Heart right ventricle (tissue), 16 donors: ENCODE measurements at regions not wholly inside any gene's neighbourhood (a gene's known extent, or its start where the extent isn't known, plus 50 kb on each side); places are given as distances from the start of the nearest gene placed in this dataset.

ENCODE experiments used
- ATAC-seq, 8 donors: fragments of 200-7000 bp; cut with Tn5 transposase; one replicate each; pipeline ENCODE4 v1.9.1; 2020; ENCODE audit warnings: mild to moderate bottlenecking in 8 of 8, moderate library complexity in 8 of 8, moderate number of reproducible peaks in 1 of 8
- DNase-seq, 2 donors: peaks; one replicate each; pipeline ENCODE4 v3.0.0-alpha.2; 2020
- H3K27ac ChIP-seq, 10 donors: fragments of 200-600 bp; sonication (generic) in 2 of 10; one replicate each; pipeline versions ENCODE4 v1.5.0 to v1.8.0; 2020 to 2022; ENCODE audit warnings: mild to moderate bottlenecking in 3 of 10
- H3K27me3 ChIP-seq, 7 donors: fragments of 200-600 bp; one replicate each; pipeline ENCODE4 v1.8.0; 2021 to 2022; ENCODE audit warnings: mild to moderate bottlenecking in 2 of 7
- H3K36me3 ChIP-seq, 9 donors: fragments of 200-600 bp; sonication (generic) in 1 of 9; one replicate each; pipeline versions ENCODE4 v1.5.0 to v1.8.0; 2020 to 2022; ENCODE audit warnings: mild to moderate bottlenecking in 2 of 9
- H3K4me1 ChIP-seq, 9 donors: fragments of 200-600 bp; sonication (generic) in 1 of 9; one replicate each; pipeline versions ENCODE4 v1.5.0 to v1.8.0; 2020 to 2022; ENCODE audit warnings: mild to moderate bottlenecking in 4 of 9
- H3K4me3 ChIP-seq, 10 donors: fragments of 200-600 bp; sonication (generic) in 2 of 10; one replicate each; pipeline versions ENCODE4 v1.5.0 to v1.8.0; 2020 to 2022; ENCODE audit warnings: mild to moderate bottlenecking in 7 of 10, moderate library complexity in 2 of 10
- H3K9me3 ChIP-seq, 11 donors: fragments of 200-600 bp in 10 of 11; sonication (generic) in 2 of 11; one replicate each; pipeline versions ENCODE4 v1.5.0 to v1.8.0; 2013 to 2022; ENCODE audit warnings: mild to moderate bottlenecking in 2 of 11, control low read depth in 1 of 11, moderate library complexity in 1 of 11
- CTCF ChIP-seq, 9 donors: fragments of 200-600 bp; sonication (generic) in 2 of 9; IDR thresholded peaks; one replicate each; pipeline versions ENCODE4 v1.5.0 to v1.8.0; 2021 to 2022; ENCODE audit warnings: antibody characterized with exemption in 9 of 9, mild to moderate bottlenecking in 5 of 9, moderate library complexity in 1 of 9
- WGBS, 2 donors: extraction: QIAGEN DNeasy Blood & Tissue Kit; methylation state at CpG; one replicate each; pipeline ENCODE4 v1.1.7; 2013; ENCODE audit warnings: inconsistent platforms in 1 of 2; 5-methylcytosine and 5-hydroxymethylcytosine counted together
- intact Hi-C, 10 donors: fragments of 100-400 bp; cut with DNase I; formaldehyde crosslinking; loops; one replicate each; pipeline versions ENCODE4 v1.11.1 to v1.14.2; 2022
- donor health status: Arrhythmogenic right ventricular cardiomyopathy.
- donor health status: ischemic (EF 13 %, LVEDD 7.1; RV severe dilation, severe dysfunction).
- donor health status: healthy with polysubstance abuse.
- donor health status: DM: no; HTN: yes; CAD: no.
- donor health status: DM: no; HTN: no; CAD: no.
- donor health status: ischemic (EF 25% LVEDD 6.9; RV normal size, moderate dysfunction).
- donor health status: ischemic (EF 25% LVEDD 5.7; RV mildly dilated, moderate dysfunction).
- donor health status: healthy.
- donor health status: DM: yes; HTN: yes; CAD: no.
- donor health status: Ischemic cardiomyopathy.
- donor health status: ischemic (EF 35%, LVEDD 5.7; RV mildly dilated, moderate dysfunction).
- donor health status: nonischemic (EF 11% LVEDD 7.7; RV severe dilation, severe dysfunction).
- donor health status: DM: yes; HTN: yes; CAD: no.
- donor health status: PGD.
- donor health status: ischemic (EF 29% LVEDD 5.4; RV normal size, mild dysfunction).
- donor health status: nonischemic (EF 23%, LVEDD 6.1; RV moderate dilation, normal function).

- H3K4me3 ChIP-seq = no peak overlapping the region
- no peaks in the 10 kb centered on the region for H3K36me3 ChIP-seq
- no peak overlapping the region for H3K27ac ChIP-seq
- no peaks in the 10 kb centered on the region for H3K4me1 ChIP-seq
- WGBS, 2 donors = 87 to 92% methylated on average over 2 of the region's 2 CpGs
- intact Hi-C loops = no loop called here
- H3K9me3 ChIP-seq = no peaks in the 10 kb centered on the region
- no peak for ATAC-seq
- no peaks in the 10 kb centered on the region for H3K27me3 ChIP-seq
- TF ChIP-seq CTCF (IDR thresholded peaks at IDR 0.05) = no peak
- no peak for DNase-seq
Measured at GRCh38 chr10:10311966-10312365, 705.7 kb upstream of the CELF2 start.

- H3K27me3 ChIP-seq = no peaks in the 10 kb centered on the region
- H3K27ac ChIP-seq = no peak overlapping the region
- no peaks in the 10 kb centered on the region for H3K9me3 ChIP-seq
- ATAC-seq (no peak), DNase-seq (no peak)
- WGBS, 2 donors = 64 to 71% methylated on average over 3 of the region's 3 CpGs
- intact Hi-C loops = no loop called here
- no peak overlapping the region for H3K4me3 ChIP-seq
- no peaks in the 10 kb centered on the region for H3K4me1 ChIP-seq
- H3K36me3 ChIP-seq = no peaks in the 10 kb centered on the region
- no peak for TF ChIP-seq CTCF (IDR thresholded peaks at IDR 0.05)
Measured at GRCh38 chr10:10313149-10313835, 704.4 kb upstream of the CELF2 start.

GRCh38 chr10:10314626-10315025 lies 703.0 kb upstream of the CELF2 start:
- WGBS, 2 donors = 89 to 96% methylated on average over 2 of the region's 2 CpGs
- ATAC-seq = no peak
- Histone ChIP-seq H3K9me3 (no peaks in the 10 kb centered on the region), H3K4me1 (no peaks in the 10 kb centered on the region), H3K36me3 (no peaks in the 10 kb centered on the region), H3K27ac (no peak overlapping the region), H3K27me3 (no peaks in the 10 kb centered on the region), H3K4me3 (no peak overlapping the region)
- TF ChIP-seq CTCF (IDR thresholded peaks at IDR 0.05) = no peak
- no peak for DNase-seq
- intact Hi-C loops = no loop called here

- 97% methylated on average over 1 of the region's 1 CpG for WGBS, 2 donors
- ATAC-seq = no peak
- Histone ChIP-seq H3K36me3 (no peaks in the 10 kb centered on the region), H3K4me1 (no peaks in the 10 kb centered on the region), H3K27ac (no peak overlapping the region), H3K4me3 (no peak overlapping the region), H3K27me3 (no peaks in the 10 kb centered on the region), H3K9me3 (no peaks in the 10 kb centered on the region)
- no peak for DNase-seq
- TF ChIP-seq CTCF (IDR thresholded peaks at IDR 0.05) = no peak
- intact Hi-C loops = no loop called here
Measured at GRCh38 chr10:10315989-10316388, 701.7 kb upstream of the CELF2 start.
